Cardiac muscle cell (in vitro differentiated cells and primary cell): ENCODE measurements at regions not wholly inside any gene's neighbourhood (a gene's known extent, or its start where the extent isn't known, plus 50 kb on each side); places are given as distances from the start of the nearest gene placed in this dataset.

Experiments
- DNase-seq, 2 donors: peaks; one replicate each; pipeline versions ENCODE4 v3.0.0 to v3.0.0-alpha.2; 2010 to 2017; ENCODE audit warnings: low read depth in 1 of 2, low spot score in 1 of 2
- H3K27ac ChIP-seq: fragments of 200-600 bp; sonication (generic); 2 replicates; pipeline ENCODE4 v1.5.1; 2016
- H3K27me3 ChIP-seq: fragments of 200-600 bp; sonication (generic); 2 replicates; pipeline ENCODE4 v1.6.0; 2016; ENCODE audit warnings: control low read depth
- H3K36me3 ChIP-seq: fragments of 200-600 bp; sonication (generic); 2 replicates; pipeline ENCODE4 v1.5.1; 2016; ENCODE audit warnings: control low read depth
- H3K4me1 ChIP-seq: fragments of 200-600 bp; sonication (generic); 2 replicates; pipeline ENCODE4 v1.8.1; 2017; ENCODE audit warnings: low read depth, mild to moderate bottlenecking, mixed run types
- H3K4me3 ChIP-seq: fragments of 200-600 bp; sonication (generic); 2 replicates; pipeline ENCODE4 v1.5.1; 2016; ENCODE audit warnings: mild to moderate bottlenecking
- H3K9me3 ChIP-seq: fragments of 200-600 bp; sonication (generic); 2 replicates; pipeline ENCODE4 v1.5.1; 2017; ENCODE audit warnings: low read depth, mild to moderate bottlenecking, control low read depth
- TF ChIP-seq, protein P1 (sequence below): IDR thresholded peaks from 2 replicates; pipeline ENCODE4 v1.5.1; 2012; ENCODE audit warnings: low read depth, mild to moderate bottlenecking, low read length

DNA sequence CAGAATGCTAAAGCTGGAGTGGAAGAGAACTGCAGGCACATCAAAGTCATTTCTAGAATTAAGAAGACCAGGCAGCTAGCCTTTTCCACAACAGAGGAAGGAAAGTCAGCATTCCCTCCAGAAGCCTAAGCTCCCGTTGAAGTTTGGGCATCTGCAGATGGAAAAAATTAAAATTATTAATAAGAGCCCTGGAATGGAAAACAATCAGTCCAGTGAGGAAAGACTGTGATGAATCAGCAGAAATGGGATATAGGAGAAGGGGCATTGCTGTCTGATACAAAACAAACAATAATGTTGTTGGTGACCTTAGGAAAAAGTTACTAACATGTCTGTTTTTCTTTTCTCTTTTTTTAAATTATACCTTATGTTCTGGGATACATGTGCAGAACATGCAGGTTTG lies 450.7 kb upstream of the SLC14A2 start:
- DNase-seq = peak in 1 of 2 donors; percentile 14
- Histone ChIP-seq H3K4me3 (no peak overlapping the region), H3K4me1 (no peaks in the 10 kb centered on the region), H3K9me3 (no peaks in the 10 kb centered on the region), H3K27ac (no peak overlapping the region), H3K27me3 (peaks cover 34% of the 10 kb centered on the region), H3K36me3 (no peaks in the 10 kb centered on the region)
- TF ChIP-seq, protein P1, sequence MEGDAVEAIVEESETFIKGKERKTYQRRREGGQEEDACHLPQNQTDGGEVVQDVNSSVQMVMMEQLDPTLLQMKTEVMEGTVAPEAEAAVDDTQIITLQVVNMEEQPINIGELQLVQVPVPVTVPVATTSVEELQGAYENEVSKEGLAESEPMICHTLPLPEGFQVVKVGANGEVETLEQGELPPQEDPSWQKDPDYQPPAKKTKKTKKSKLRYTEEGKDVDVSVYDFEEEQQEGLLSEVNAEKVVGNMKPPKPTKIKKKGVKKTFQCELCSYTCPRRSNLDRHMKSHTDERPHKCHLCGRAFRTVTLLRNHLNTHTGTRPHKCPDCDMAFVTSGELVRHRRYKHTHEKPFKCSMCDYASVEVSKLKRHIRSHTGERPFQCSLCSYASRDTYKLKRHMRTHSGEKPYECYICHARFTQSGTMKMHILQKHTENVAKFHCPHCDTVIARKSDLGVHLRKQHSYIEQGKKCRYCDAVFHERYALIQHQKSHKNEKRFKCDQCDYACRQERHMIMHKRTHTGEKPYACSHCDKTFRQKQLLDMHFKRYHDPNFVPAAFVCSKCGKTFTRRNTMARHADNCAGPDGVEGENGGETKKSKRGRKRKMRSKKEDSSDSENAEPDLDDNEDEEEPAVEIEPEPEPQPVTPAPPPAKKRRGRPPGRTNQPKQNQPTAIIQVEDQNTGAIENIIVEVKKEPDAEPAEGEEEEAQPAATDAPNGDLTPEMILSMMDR = no peak

DNA sequence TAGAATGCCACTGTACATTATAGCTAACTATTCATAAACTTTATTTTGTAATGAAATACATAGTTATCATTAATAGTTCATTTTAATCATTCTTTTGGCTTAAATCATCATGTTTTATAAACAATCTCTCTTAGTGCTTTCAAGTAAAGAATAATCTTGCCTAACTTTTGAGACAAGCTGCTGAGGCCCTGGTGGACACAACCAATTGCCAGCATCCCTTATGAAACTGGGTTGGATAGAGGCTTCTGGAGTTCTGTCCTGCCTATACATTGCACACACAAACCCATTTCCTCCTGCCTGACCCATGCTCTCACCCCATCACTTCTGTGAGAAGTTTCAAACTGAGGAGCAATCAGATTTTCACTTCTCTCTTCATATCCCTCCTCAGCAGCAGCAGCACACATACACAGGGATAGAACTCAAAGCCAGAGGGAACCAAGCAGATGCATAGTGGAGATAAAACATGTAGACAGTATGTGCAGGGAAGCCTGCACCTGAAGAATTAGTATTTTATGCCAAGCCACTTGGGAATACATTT lies 450.0 kb upstream of the SLC14A2 start:
- Histone ChIP-seq H3K36me3 (no peaks in the 10 kb centered on the region), H3K4me3 (no peak overlapping the region), H3K27ac (no peak overlapping the region), H3K27me3 (peaks cover 41% of the 10 kb centered on the region), H3K4me1 (no peaks in the 10 kb centered on the region), H3K9me3 (no peaks in the 10 kb centered on the region)
- TF ChIP-seq, protein P1 = no peak
- DNase-seq = no peak

DNA sequence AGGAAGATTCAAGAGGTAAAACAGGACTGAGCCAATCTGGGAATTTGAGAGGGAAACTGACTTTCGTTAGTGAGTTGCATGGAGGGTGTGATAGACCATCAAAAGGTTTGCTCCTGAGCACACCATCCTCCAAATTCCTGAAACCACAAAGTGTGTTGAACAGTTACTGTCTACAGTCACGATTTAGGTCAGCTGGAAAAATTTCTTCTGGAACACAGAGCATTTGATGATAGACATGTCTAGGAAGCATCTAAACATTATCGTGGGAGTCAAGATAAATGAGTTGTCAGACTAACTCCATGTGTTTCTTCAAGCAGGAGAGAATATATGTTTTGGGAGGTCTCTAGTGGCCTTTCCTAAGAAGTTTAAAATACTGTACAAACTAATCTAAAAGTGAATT lies 449.4 kb upstream of the SLC14A2 start:
- Histone ChIP-seq H3K27ac (no peak overlapping the region), H3K36me3 (no peaks in the 10 kb centered on the region), H3K4me3 (no peak overlapping the region), H3K4me1 (no peaks in the 10 kb centered on the region), H3K9me3 (no peaks in the 10 kb centered on the region), H3K27me3 (peaks cover 47% of the 10 kb centered on the region)
- TF ChIP-seq, protein P1 = no peak
- no peak for DNase-seq

DNA sequence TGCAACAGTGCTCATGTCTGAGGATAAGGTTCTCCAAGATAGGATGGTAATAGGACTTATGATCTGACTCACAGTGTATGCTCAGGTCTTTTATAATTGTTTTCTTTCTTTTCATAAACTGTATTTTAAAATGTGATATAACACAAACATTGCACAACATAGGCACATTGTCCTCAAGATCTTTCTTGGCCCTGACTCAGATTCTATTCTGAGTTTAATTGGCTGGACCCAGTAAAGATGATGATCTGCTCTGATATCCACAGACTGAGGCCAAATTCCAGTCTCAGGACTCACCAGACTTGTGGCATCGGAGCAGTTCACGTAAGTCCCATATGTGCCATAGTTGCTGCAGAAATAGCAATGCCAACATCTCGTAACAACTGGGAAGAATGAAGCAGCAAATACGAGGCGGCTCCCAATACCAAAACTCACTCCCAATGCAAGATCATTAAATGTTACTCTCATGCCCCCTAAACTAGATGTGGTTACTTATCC lies 448.9 kb upstream of the SLC14A2 start:
- Histone ChIP-seq H3K36me3 (no peaks in the 10 kb centered on the region), H3K4me1 (no peaks in the 10 kb centered on the region), H3K9me3 (no peaks in the 10 kb centered on the region), H3K4me3 (no peak overlapping the region), H3K27ac (no peak overlapping the region), H3K27me3 (peaks cover 47% of the 10 kb centered on the region)
- peak in 1 of 2 donors; percentile 81 for DNase-seq
- TF ChIP-seq, protein P1 = no peak

DNA sequence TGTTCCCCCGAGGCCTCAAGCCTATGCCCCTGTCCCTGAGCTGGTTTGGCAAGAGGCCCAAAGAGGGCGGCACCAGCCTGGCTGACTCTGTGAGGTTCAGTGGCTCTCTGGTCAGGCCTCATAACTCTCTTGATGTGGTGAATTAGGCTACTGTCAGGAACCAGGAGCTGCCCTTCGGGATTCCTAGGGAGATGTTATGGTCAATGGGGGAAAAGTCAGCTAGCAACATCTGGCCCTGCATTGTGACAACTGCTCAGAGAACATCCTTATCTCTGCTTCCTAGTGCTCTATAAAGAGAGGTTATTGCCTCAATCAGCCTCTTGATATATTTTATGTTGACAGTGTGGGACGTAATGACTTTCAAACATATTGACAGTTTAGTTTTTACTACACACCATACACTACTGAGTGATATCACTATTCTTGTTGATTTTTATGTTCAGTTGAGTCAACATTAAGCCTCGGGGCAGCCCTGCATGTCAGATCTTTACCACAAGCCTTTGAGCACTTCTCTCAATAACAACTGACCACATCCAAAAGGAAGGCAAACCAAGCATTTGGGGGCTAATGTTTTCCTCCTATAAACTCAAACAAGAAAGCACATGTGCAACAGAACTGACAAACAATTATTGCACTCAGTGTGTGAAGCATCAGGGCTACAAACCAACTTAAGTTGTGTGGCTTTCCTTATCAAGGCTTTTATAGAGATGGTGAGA lies 448.3 kb upstream of the SLC14A2 start:
- TF ChIP-seq, protein P1 = no peak
- Histone ChIP-seq H3K4me3 (no peak overlapping the region), H3K36me3 (no peaks in the 10 kb centered on the region), H3K9me3 (no peaks in the 10 kb centered on the region), H3K27ac (no peak overlapping the region), H3K4me1 (no peaks in the 10 kb centered on the region), H3K27me3 (peaks cover 54% of the 10 kb centered on the region)
- no peak for DNase-seq
